Fibroblast of lung (primary cell): ENCODE measurements at regions not wholly inside any gene's neighbourhood (a gene's known extent, or its start where the extent isn't known, plus 50 kb on each side); places are given as distances from the start of the nearest gene placed in this dataset.

Experiments
- EZH2 ChIP-seq: IDR thresholded peaks from 2 replicates; pipeline ENCODE4 v1.5.1; 2012; ENCODE audit warnings: low read length, control low read depth, mild to moderate bottlenecking; ENCODE audit errors: missing control alignments
- TF ChIP-seq, protein P1 (sequence below), 2 donors: IDR thresholded peaks in 1 of 2; conservative IDR thresholded peaks in 1 of 2; 1 replicate in 1 of 2; 2 replicates in 1 of 2; pipeline ENCODE4 v1.5.1; 2011 to 2012; ENCODE audit warnings: low read length in 2 of 2, control low read depth in 1 of 2, inconsistent platforms in 1 of 2, low read depth in 1 of 2, mild to moderate bottlenecking in 1 of 2

DNA sequence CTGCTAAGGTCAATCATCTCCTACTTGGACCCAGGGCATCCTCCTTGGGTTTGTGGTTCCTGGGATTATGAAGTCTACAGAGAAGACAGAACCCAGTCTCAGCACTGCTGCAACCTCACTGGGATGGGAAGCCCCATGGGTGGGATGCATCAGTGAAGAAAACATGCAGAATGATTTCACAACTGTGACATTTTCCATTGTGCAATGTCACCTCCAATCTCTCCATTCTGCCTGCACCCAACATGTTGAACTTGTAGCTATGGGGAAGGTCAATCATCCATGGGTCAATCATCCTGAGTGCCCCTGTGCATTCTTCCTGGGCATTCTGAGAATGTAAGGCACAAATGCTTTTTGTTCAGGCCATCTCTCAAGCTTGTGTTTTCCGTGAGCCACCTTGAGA lies 1004.4 kb upstream of the TMEM132C start:
- TF ChIP-seq, protein P1, sequence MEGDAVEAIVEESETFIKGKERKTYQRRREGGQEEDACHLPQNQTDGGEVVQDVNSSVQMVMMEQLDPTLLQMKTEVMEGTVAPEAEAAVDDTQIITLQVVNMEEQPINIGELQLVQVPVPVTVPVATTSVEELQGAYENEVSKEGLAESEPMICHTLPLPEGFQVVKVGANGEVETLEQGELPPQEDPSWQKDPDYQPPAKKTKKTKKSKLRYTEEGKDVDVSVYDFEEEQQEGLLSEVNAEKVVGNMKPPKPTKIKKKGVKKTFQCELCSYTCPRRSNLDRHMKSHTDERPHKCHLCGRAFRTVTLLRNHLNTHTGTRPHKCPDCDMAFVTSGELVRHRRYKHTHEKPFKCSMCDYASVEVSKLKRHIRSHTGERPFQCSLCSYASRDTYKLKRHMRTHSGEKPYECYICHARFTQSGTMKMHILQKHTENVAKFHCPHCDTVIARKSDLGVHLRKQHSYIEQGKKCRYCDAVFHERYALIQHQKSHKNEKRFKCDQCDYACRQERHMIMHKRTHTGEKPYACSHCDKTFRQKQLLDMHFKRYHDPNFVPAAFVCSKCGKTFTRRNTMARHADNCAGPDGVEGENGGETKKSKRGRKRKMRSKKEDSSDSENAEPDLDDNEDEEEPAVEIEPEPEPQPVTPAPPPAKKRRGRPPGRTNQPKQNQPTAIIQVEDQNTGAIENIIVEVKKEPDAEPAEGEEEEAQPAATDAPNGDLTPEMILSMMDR (conservative IDR thresholded peaks at IDR 0.05 in 1 of 2, IDR thresholded peaks at IDR 0.05 in 1 of 2; ENCODE audit: low read depth in 1 of 2, low read length in 2 of 2), result no peak
- TF ChIP-seq EZH2, result no peak
